ENCODE measurements at regions not wholly inside any gene's neighbourhood (a gene's known extent, or its start where the extent isn't known, plus 50 kb on each side); places are given as distances from the start of the nearest gene placed in this dataset.
A peak's percentile ranks its signal among the peaks of the same experiment; 100 is the strongest.

DNA sequence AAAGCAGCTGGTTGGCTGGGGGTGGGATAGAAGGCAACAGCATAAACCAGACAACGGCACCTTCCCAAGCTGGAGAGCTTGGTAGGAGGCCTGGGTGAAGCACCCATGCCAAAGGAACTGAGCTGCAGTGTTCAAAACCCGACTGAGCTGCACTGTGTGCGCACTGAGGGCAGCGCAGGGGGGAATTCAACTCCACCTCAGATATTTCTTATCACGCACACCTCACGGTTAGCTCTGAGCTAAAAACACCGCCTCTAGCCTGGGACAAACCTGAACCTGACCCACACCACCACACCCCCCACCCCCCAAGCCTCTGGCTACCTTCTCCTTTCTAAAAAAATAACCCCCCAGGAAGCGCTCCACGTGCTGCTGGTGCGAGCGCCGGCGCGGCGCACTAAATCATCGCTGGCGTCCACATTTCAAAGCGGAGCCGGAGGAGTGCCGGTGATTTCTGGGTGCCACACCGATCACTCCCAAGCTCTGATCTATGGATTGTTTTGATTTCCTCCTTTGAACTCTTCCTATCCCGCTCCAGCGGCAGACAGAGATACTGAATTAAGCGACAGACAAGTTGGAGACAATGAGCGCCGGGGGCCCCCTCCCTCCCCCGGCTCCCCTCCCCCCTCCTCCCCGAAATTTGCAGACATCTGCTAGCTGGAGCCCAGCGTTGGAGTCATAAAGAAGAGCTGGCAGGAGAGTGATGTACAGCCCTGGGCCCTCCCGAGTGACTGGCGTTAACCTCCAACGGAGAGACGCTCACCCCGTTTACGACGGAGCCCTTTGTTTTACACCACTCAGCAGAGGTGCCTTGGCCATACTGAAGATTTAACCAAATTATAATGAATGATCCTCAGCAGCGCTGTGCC, 85.0 kb downstream of the NOG start:
- Histone ChIP-seq H3K4me3 (peak overlapping the region in 2 of 4 donors; percentile 11 to 31), H3K4me1 (peaks cover 9 to 12% (median 10%) of the 10 kb centered on the region in 4 donors), H3K9me3 (no peaks in the 10 kb centered on the region), H3K36me3 (no peaks in the 10 kb centered on the region), H3K27me3 (peaks cover 0 to 8% (median 3%) of the 10 kb centered on the region in 4 donors), H3K27ac (no peak overlapping the region)
- peak in 1 of 2 donors; percentile 48 for ATAC-seq (ENCODE audit: low FRiP score in 2 of 2)
- no peak for TF ChIP-seq POLR2A (IDR thresholded peaks at IDR 0.05)
- TF ChIP-seq POLR2AphosphoS5 (IDR thresholded peaks at IDR 0.05): no peak
- no peak for TF ChIP-seq CTCF (IDR thresholded peaks at IDR 0.05)
- no peak for TF ChIP-seq EP300 (IDR thresholded peaks at IDR 0.05)
- DNase-seq: peak in 1 of 2 donors; percentile 64
- WGBS, 2 donors: 10 to 14% methylated on average over 31 to 35 of the region's 37 CpGs

DNA sequence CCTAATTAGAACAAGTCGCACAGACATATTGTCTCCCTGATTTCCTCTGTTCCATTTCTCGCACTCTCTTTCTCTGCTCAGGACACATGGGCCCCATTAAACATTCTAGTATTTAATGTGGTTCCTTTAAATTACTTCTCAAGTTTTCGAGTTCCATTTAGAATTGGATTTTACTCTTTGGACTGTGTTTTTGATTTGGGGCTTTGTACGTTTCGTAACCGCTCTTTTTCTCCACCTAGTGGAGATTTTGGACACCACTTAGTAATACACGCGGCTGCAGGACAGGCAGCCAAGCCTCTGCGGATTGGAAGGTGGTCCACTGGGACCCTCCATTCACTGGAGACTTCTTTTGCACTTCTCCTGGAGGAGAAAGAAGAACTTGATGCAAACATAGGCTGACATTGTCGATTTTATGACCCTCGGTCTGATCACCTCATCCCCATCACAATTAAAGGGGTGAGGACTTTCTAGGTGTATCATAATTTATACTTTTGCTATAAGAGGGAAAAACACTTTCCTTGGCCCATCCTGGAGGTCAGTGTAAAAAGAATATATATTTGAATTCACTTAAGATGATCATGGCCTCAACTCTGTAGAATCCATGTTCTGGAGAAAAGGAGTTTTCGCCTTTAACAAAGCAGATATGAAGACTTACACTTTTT, 85.7 kb downstream of the NOG start:
- ATAC-seq (ENCODE audit: low FRiP score in 2 of 2): peak in 1 of 2 donors; percentile 72

DNA sequence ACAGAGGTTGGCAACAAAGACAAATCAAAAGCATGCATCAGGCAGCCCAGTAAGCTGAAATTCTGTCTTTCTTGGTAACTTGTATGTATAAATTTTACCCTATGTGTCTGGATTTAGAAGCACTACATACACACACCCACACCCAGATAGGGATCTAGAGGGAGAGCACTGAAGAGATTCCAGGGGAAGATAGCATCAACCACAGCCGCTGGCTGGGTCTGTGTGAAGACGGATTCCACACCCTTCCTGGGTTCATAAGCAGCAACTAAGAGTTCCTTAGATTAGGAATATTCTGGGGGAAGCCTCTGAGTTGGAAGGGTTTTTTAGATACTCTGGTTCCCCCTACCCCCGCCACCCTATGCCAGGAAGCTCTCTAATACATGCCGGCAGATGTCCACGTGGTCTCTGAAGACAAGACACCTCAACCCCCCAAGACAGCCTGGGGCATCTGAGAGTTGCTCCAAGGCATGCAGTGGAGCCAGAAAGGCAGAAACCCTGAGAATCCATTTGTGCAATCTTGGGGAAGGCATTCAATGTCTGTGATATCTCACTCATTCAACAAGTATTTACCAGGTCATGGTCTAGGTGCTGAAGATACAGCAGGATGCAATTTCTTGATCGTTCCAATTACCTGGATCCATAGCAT, 86.4 kb downstream of the NOG start:
- H3K4me3 ChIP-seq: no peak overlapping the region
- H3K4me1 ChIP-seq: peaks cover 9 to 12% (median 10%) of the 10 kb centered on the region in 4 donors
- DNase-seq (no peak), ATAC-seq (ENCODE audit: low FRiP score in 2 of 2) (no peak)
- 50 to 65% methylated on average over 3 to 6 of the region's 6 CpGs for WGBS, 2 donors
- no peaks in the 10 kb centered on the region for H3K36me3 ChIP-seq
- no peaks in the 10 kb centered on the region for H3K9me3 ChIP-seq
- peaks cover 0 to 8% (median 3%) of the 10 kb centered on the region in 4 donors for H3K27me3 ChIP-seq
- TF ChIP-seq EP300 (IDR thresholded peaks at IDR 0.05) (no peak), POLR2A (IDR thresholded peaks at IDR 0.05) (no peak), CTCF (IDR thresholded peaks at IDR 0.05) (no peak), POLR2AphosphoS5 (IDR thresholded peaks at IDR 0.05) (no peak)
- no peak overlapping the region for H3K27ac ChIP-seq

More for the DNA sequence above, 85.7 kb downstream of the NOG start:
- DNase-seq: no peak
- Histone ChIP-seq H3K9me3 (no peaks in the 10 kb centered on the region), H3K36me3 (no peaks in the 10 kb centered on the region), H3K27ac (no peak overlapping the region), H3K4me3 (peak overlapping the region in 2 of 4 donors; percentile 11 to 31), H3K4me1 (peaks cover 9 to 12% (median 10%) of the 10 kb centered on the region in 4 donors), H3K27me3 (peaks cover 0 to 8% (median 3%) of the 10 kb centered on the region in 4 donors)
- TF ChIP-seq POLR2AphosphoS5 (IDR thresholded peaks at IDR 0.05) (no peak), CTCF (IDR thresholded peaks at IDR 0.05) (peak in 4 of 6 experiments; percentile 32 to 49 (median 40))
- 11 to 12% methylated on average over 12 of the region's 12 CpGs for WGBS, 2 donors

DNA sequence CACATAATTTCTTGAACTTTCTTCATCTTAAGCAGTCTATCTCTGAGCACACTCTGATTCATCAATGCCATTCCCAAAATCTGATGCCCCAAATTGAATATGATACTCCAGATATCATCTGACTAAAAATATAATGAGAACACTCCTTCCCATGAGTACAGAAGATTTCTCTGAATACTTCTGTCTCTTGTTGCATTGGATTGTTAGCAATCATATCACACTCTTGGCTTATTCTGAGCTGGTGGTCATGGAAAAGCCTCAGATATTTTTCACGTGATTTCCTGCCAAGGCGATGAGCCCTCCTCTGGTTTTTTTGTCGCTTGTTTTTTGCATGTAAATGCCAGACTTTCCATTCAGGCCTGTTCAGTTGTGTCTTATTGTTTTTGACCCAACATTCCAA, 87.2 kb downstream of the NOG start:
- no peak for TF ChIP-seq CTCF (IDR thresholded peaks at IDR 0.05)
- TF ChIP-seq EP300 (IDR thresholded peaks at IDR 0.05): no peak
- no peak for TF ChIP-seq POLR2AphosphoS5 (IDR thresholded peaks at IDR 0.05)
- TF ChIP-seq POLR2A (IDR thresholded peaks at IDR 0.05): no peak

More for the DNA sequence above, 87.2 kb downstream of the NOG start:
- Histone ChIP-seq H3K4me1 (peaks cover 9 to 12% (median 10%) of the 10 kb centered on the region in 4 donors), H3K27ac (no peak overlapping the region), H3K36me3 (no peaks in the 10 kb centered on the region), H3K27me3 (peaks cover 0 to 8% (median 3%) of the 10 kb centered on the region in 4 donors), H3K4me3 (no peak overlapping the region), H3K9me3 (no peaks in the 10 kb centered on the region)
- ATAC-seq (ENCODE audit: low FRiP score in 2 of 2) (no peak), DNase-seq (no peak)
- WGBS, 2 donors: 57 to 80% methylated on average over 3 of the region's 3 CpGs
